ENCODE measurements at regions not wholly inside any gene's neighbourhood (a gene's known extent, or its start where the extent isn't known, plus 50 kb on each side); places are given as distances from the start of the nearest gene placed in this dataset.

DNA sequence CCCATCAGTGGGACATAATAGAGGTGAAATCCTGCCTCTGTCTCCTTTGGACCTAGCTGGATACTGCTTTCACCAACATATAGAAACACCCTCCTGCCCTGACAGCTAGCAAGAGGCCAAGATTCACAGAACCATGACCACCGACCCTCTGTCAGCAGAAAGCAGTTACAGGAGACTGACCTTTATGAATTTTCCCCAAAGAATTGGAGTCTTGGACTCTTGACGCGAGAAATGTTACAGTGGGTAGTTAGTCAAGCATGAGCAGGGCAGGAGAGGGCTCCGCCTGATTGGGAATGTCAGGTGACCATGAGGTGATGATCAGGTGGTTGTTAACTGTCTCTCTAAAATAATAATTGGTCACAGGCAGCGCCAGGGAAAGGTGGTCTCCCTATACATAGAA is 1002.3 kb downstream of the TDRD15 start:
- no peaks in the 10 kb centered on the region for H3K36me3 ChIP-seq (replicated peaks in 1 of 2; ENCODE audit: control insufficient read depth in 2 of 2, insufficient read depth in 2 of 2, low read length in 2 of 2)
- no peaks in the 10 kb centered on the region for H3K4me1 ChIP-seq (ENCODE audit: control insufficient read depth in 2 of 2, insufficient read depth in 1 of 2, low read depth in 1 of 2, low read length in 2 of 2)
- H3K9ac ChIP-seq (ENCODE audit: low read depth, low read length, poor library complexity) = no peak overlapping the region
- no peak overlapping the region for H2AFZ ChIP-seq (ENCODE audit: low read length)
- no peaks in the 10 kb centered on the region for H3K9me3 ChIP-seq (replicated peaks in 1 of 2; ENCODE audit: control insufficient read depth in 2 of 2, insufficient read depth in 1 of 2, low read depth in 1 of 2, low read length in 2 of 2)
- H3K27ac ChIP-seq (replicated peaks; ENCODE audit: low read length) = no peak overlapping the region
- H3K14ac ChIP-seq (ENCODE audit: low read length) = no peak overlapping the region
- H2AK5ac ChIP-seq (ENCODE audit: low read depth, low read length) = no peak overlapping the region
- DNase-seq (ENCODE audit: low spot score) = no peak
- no CpG with 5 or more reads among the region's 5 CpGs for WGBS, 2 donors (ENCODE audit: extremely low coverage in 2 of 2, insufficient read length in 2 of 2, insufficient replicate concordance in 1 of 2)
- H4K8ac ChIP-seq (ENCODE audit: low read depth, low read length) = no peak overlapping the region
- no peak overlapping the region for H3K18ac ChIP-seq (ENCODE audit: low read length)
- H3K4me3 ChIP-seq (ENCODE audit: low read length in 2 of 2) = no peak overlapping the region
- no peaks in the 10 kb centered on the region for H3K27me3 ChIP-seq (ENCODE audit: control insufficient read depth in 3 of 3, insufficient read depth in 3 of 3, low read depth in 1 of 3, low read length in 3 of 3)
- H2BK120ac ChIP-seq (ENCODE audit: low read depth, low read length) = no peak overlapping the region
- H2BK15ac ChIP-seq (ENCODE audit: low read length) = no peak overlapping the region
- no peak overlapping the region for H2BK5ac ChIP-seq (ENCODE audit: low read length)
- no peak overlapping the region for H3K23ac ChIP-seq (ENCODE audit: low read depth, low read length, poor library complexity)
- H3K4ac ChIP-seq (ENCODE audit: low read length) = no peak overlapping the region
- no peaks in the 10 kb centered on the region for H3K79me1 ChIP-seq (ENCODE audit: low read depth, low read length)
- H4K91ac ChIP-seq (ENCODE audit: low read depth, low read length, poor library complexity) = no peak overlapping the region
- no peak overlapping the region for H3K4me2 ChIP-seq (ENCODE audit: insufficient read depth, low read length, poor library complexity, severe bottlenecking)
- no peak overlapping the region for H2BK12ac ChIP-seq (ENCODE audit: low read length)

DNA sequence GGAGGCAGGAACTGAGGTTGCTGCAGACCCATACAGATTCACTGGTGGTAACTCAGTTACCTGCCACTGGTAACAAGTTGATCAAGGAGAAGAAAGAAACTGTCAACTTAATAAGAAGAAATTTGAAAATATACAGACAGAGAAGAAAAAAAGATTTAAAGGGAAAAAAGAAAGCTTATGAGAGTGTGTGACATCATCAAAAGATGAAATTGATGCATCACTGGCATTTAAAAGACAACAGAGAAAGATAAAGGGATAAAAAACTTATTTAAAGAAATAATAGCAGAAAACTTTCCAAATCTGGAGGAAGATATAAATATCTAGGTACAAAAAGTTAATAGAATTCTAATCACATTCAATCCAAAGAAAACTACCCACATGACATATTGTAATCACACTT is 1003.2 kb downstream of the TDRD15 start:
- no peak overlapping the region for H3K4ac ChIP-seq (ENCODE audit: low read length)
- no peak overlapping the region for H2AFZ ChIP-seq (ENCODE audit: low read length)
- no peak for DNase-seq (ENCODE audit: low spot score)
- no peak overlapping the region for H2BK12ac ChIP-seq (ENCODE audit: low read length)
- H3K36me3 ChIP-seq (replicated peaks in 1 of 2; ENCODE audit: control insufficient read depth in 2 of 2, insufficient read depth in 2 of 2, low read length in 2 of 2) = no peaks in the 10 kb centered on the region
- H3K27ac ChIP-seq (replicated peaks; ENCODE audit: low read length) = no peak overlapping the region
- H3K4me3 ChIP-seq (ENCODE audit: low read length in 2 of 2) = no peak overlapping the region
- no peak overlapping the region for H4K91ac ChIP-seq (ENCODE audit: low read depth, low read length, poor library complexity)
- no peak overlapping the region for H3K18ac ChIP-seq (ENCODE audit: low read length)
- no peak overlapping the region for H4K8ac ChIP-seq (ENCODE audit: low read depth, low read length)
- H2BK15ac ChIP-seq (ENCODE audit: low read length) = no peak overlapping the region
- no peaks in the 10 kb centered on the region for H3K79me1 ChIP-seq (ENCODE audit: low read depth, low read length)
- H3K23ac ChIP-seq (ENCODE audit: low read depth, low read length, poor library complexity) = no peak overlapping the region
- no peak overlapping the region for H3K14ac ChIP-seq (ENCODE audit: low read length)
- no peak overlapping the region for H3K9ac ChIP-seq (ENCODE audit: low read depth, low read length, poor library complexity)
- H3K9me3 ChIP-seq (replicated peaks in 1 of 2; ENCODE audit: control insufficient read depth in 2 of 2, insufficient read depth in 1 of 2, low read depth in 1 of 2, low read length in 2 of 2) = no peaks in the 10 kb centered on the region
- H3K27me3 ChIP-seq (ENCODE audit: control insufficient read depth in 3 of 3, insufficient read depth in 3 of 3, low read depth in 1 of 3, low read length in 3 of 3) = no peaks in the 10 kb centered on the region
- H2AK5ac ChIP-seq (ENCODE audit: low read depth, low read length) = no peak overlapping the region
- H2BK120ac ChIP-seq (ENCODE audit: low read depth, low read length) = no peak overlapping the region
- H3K4me1 ChIP-seq (ENCODE audit: control insufficient read depth in 2 of 2, insufficient read depth in 1 of 2, low read depth in 1 of 2, low read length in 2 of 2) = no peaks in the 10 kb centered on the region
- H3K4me2 ChIP-seq (ENCODE audit: insufficient read depth, low read length, poor library complexity, severe bottlenecking) = no peak overlapping the region
- no peak overlapping the region for H2BK5ac ChIP-seq (ENCODE audit: low read length)

DNA sequence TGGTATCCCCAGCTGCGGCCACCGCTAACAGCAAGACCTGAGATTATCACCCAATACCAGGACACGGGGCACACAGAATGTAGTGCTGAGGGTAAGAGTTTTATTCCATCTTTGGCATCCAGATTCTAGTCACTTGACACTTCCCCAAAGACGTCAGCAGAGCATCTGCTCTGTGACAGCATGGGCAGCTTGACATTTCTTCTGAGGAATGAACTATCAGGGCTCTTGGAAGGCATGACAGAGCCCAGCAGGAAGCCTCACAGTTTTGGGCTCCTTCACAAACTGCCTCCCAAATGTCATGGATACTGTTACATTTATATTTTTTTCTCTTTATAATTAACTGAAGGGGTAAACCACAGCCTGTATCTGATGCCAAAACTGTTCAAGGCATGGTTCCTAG is 1010.7 kb downstream of the TDRD15 start:
- Histone ChIP-seq H3K23ac (ENCODE audit: low read depth, low read length, poor library complexity) (no peak overlapping the region), H2AFZ (ENCODE audit: low read length) (no peak overlapping the region), H2BK15ac (ENCODE audit: low read length) (no peak overlapping the region), H2BK120ac (ENCODE audit: low read depth, low read length) (no peak overlapping the region), H3K9ac (ENCODE audit: low read depth, low read length, poor library complexity) (no peak overlapping the region), H3K79me1 (ENCODE audit: low read depth, low read length) (no peaks in the 10 kb centered on the region), H3K4ac (ENCODE audit: low read length) (no peak overlapping the region), H3K4me2 (ENCODE audit: insufficient read depth, low read length, poor library complexity, severe bottlenecking) (no peak overlapping the region), H2AK5ac (ENCODE audit: low read depth, low read length) (no peak overlapping the region), H3K36me3 (replicated peaks in 1 of 2; ENCODE audit: control insufficient read depth in 2 of 2, insufficient read depth in 2 of 2, low read length in 2 of 2) (no peaks in the 10 kb centered on the region), H3K9me3 (replicated peaks in 1 of 2; ENCODE audit: control insufficient read depth in 2 of 2, insufficient read depth in 1 of 2, low read depth in 1 of 2, low read length in 2 of 2) (no peaks in the 10 kb centered on the region), H3K18ac (ENCODE audit: low read length) (no peak overlapping the region), H3K27ac (replicated peaks; ENCODE audit: low read length) (no peak overlapping the region), H2BK5ac (ENCODE audit: low read length) (no peak overlapping the region), H3K27me3 (ENCODE audit: control insufficient read depth in 3 of 3, insufficient read depth in 3 of 3, low read depth in 1 of 3, low read length in 3 of 3) (no peaks in the 10 kb centered on the region), H3K4me1 (ENCODE audit: control insufficient read depth in 2 of 2, insufficient read depth in 1 of 2, low read depth in 1 of 2, low read length in 2 of 2) (no peaks in the 10 kb centered on the region), H4K8ac (ENCODE audit: low read depth, low read length) (no peak overlapping the region), H3K14ac (ENCODE audit: low read length) (no peak overlapping the region), H4K91ac (ENCODE audit: low read depth, low read length, poor library complexity) (no peak overlapping the region), H3K4me3 (ENCODE audit: low read length in 2 of 2) (no peak overlapping the region), H2BK12ac (ENCODE audit: low read length) (no peak overlapping the region)
- no CpG with 5 or more reads among the region's 4 CpGs for WGBS, 2 donors (ENCODE audit: extremely low coverage in 2 of 2, insufficient read length in 2 of 2, insufficient replicate concordance in 1 of 2)
- no peak for DNase-seq (ENCODE audit: low spot score)

DNA sequence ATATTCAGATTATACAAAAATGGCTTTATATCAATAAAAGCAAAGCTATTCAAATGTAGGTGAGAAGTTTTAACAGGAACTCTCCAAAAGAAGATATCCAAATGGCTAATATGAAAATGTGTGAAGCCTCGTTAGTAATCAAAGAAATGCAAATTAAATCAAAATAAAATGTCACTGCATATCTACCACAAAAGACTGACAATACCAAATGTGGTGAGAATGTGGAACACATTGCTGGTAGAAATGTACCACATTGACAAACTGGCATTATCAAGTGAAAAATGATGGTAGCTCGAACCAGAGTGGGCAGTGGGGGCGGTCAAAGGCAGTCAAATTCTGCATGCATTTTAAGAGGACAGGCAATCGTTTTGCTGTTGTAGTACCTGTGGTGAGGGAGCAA is 1012.7 kb downstream of the TDRD15 start:
- no peaks in the 10 kb centered on the region for H3K79me1 ChIP-seq (ENCODE audit: low read depth, low read length)
- no peak overlapping the region for H4K91ac ChIP-seq (ENCODE audit: low read depth, low read length, poor library complexity)
- no peak overlapping the region for H2BK15ac ChIP-seq (ENCODE audit: low read length)
- no peak overlapping the region for H2BK120ac ChIP-seq (ENCODE audit: low read depth, low read length)
- DNase-seq (ENCODE audit: low spot score) = no peak
- WGBS, 2 donors (ENCODE audit: extremely low coverage in 2 of 2, insufficient read length in 2 of 2, insufficient replicate concordance in 1 of 2) = no CpG with 5 or more reads among the region's 4 CpGs
- no peak overlapping the region for H3K4ac ChIP-seq (ENCODE audit: low read length)
- no peak overlapping the region for H2BK12ac ChIP-seq (ENCODE audit: low read length)
- no peak overlapping the region for H3K4me3 ChIP-seq (ENCODE audit: low read length in 2 of 2)
- no peaks in the 10 kb centered on the region for H3K36me3 ChIP-seq (replicated peaks in 1 of 2; ENCODE audit: control insufficient read depth in 2 of 2, insufficient read depth in 2 of 2, low read length in 2 of 2)
- no peak overlapping the region for H3K14ac ChIP-seq (ENCODE audit: low read length)
- H3K9me3 ChIP-seq (replicated peaks in 1 of 2; ENCODE audit: control insufficient read depth in 2 of 2, insufficient read depth in 1 of 2, low read depth in 1 of 2, low read length in 2 of 2) = no peaks in the 10 kb centered on the region
- H2AK5ac ChIP-seq (ENCODE audit: low read depth, low read length) = no peak overlapping the region
- H2AFZ ChIP-seq (ENCODE audit: low read length) = no peak overlapping the region
- no peak overlapping the region for H3K23ac ChIP-seq (ENCODE audit: low read depth, low read length, poor library complexity)
- no peaks in the 10 kb centered on the region for H3K4me1 ChIP-seq (ENCODE audit: control insufficient read depth in 2 of 2, insufficient read depth in 1 of 2, low read depth in 1 of 2, low read length in 2 of 2)
- no peak overlapping the region for H4K8ac ChIP-seq (ENCODE audit: low read depth, low read length)
- no peak overlapping the region for H3K27ac ChIP-seq (replicated peaks; ENCODE audit: low read length)
- no peaks in the 10 kb centered on the region for H3K27me3 ChIP-seq (ENCODE audit: control insufficient read depth in 3 of 3, insufficient read depth in 3 of 3, low read depth in 1 of 3, low read length in 3 of 3)
- no peak overlapping the region for H3K9ac ChIP-seq (ENCODE audit: low read depth, low read length, poor library complexity)
- no peak overlapping the region for H3K18ac ChIP-seq (ENCODE audit: low read length)
- H2BK5ac ChIP-seq (ENCODE audit: low read length) = no peak overlapping the region
- no peak overlapping the region for H3K4me2 ChIP-seq (ENCODE audit: insufficient read depth, low read length, poor library complexity, severe bottlenecking)
